ENCODE measurements at regions not wholly inside any gene's neighbourhood (a gene's known extent, or its start where the extent isn't known, plus 50 kb on each side); places are given as distances from the start of the nearest gene placed in this dataset.
"Not testable (repeated sequence)": the region's sequence is repeated elsewhere in the genome, so short reads cannot be mapped to it uniquely, and the experiment has no call there.

DNA sequence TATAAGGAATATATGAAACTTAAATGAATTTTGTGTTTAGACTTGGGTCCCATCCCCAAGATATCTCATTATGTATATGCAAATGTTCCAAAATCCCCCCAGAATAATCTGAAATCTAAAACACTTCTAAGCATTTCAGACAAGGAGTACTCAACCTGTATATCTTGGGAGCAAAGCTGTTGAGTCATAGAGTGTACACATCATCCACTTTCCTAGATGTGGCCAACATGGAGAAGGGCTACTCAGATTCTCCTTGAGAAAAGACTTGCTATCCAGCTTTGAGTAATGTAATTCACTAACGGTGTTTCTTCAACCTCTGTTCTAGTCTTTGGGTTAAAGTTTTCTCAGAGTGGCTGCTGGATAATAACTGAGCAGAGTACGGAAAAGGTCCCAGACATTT lies 215.5 kb upstream of the POU1F1 start:
- in situ Hi-C loops (cut with MboI; ENCODE audit: low pct_ligation_motif_present in 1 of 4, low pct_unique_long_range_greater_than_20kb in 1 of 4, low sequenced_read_pairs in 3 of 4): no loop called here
- WGBS, 2 donors (ENCODE audit: low coverage in 1 of 2): 86 to 91% methylated on average over 2 of the region's 2 CpGs
- H3K9me3 ChIP-seq: no peaks in the 10 kb centered on the region
- H3K4me3 ChIP-seq: no peak overlapping the region
- H3K4me1 ChIP-seq: no peaks in the 10 kb centered on the region
- intact Hi-C loops (cut with DNase I; ENCODE audit: low total_unique reads): no loop called here
- TF ChIP-seq, protein P1, sequence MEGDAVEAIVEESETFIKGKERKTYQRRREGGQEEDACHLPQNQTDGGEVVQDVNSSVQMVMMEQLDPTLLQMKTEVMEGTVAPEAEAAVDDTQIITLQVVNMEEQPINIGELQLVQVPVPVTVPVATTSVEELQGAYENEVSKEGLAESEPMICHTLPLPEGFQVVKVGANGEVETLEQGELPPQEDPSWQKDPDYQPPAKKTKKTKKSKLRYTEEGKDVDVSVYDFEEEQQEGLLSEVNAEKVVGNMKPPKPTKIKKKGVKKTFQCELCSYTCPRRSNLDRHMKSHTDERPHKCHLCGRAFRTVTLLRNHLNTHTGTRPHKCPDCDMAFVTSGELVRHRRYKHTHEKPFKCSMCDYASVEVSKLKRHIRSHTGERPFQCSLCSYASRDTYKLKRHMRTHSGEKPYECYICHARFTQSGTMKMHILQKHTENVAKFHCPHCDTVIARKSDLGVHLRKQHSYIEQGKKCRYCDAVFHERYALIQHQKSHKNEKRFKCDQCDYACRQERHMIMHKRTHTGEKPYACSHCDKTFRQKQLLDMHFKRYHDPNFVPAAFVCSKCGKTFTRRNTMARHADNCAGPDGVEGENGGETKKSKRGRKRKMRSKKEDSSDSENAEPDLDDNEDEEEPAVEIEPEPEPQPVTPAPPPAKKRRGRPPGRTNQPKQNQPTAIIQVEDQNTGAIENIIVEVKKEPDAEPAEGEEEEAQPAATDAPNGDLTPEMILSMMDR (IDR thresholded peaks at IDR 0.05): no peak
- no peak for TF ChIP-seq EP300 (IDR thresholded peaks at IDR 0.05; ENCODE audit: low read depth)
- no peak for TF ChIP-seq POLR2AphosphoS5 (IDR thresholded peaks at IDR 0.05)
- no peak for TF ChIP-seq POLR2A (IDR thresholded peaks at IDR 0.05)
- no peaks in the 10 kb centered on the region for H3K27me3 ChIP-seq
- H3K36me3 ChIP-seq: no peaks in the 10 kb centered on the region
- H3K27ac ChIP-seq: no peak overlapping the region
- DNase-seq: no peak

DNA sequence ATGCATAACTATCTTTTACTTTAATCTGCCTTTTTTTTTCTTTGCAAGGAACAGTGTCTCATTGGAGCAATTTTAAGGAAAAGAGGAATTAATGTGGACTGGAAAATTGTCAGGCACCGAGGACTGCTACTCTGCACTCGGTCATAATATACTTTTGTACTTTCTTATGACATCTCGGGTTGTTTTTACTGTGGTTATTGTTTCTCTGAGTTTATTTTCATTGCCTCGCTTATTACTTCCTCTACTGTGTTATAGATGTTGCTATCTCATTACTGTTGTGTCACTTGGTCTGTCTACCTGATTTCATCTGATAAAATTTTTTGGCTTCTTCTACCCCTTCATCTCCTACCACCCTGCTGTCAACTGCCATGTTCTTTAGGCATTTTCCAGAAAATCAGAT lies 213.5 kb upstream of the POU1F1 start:
- TF ChIP-seq POLR2A (IDR thresholded peaks at IDR 0.05) (no peak), POLR2AphosphoS5 (IDR thresholded peaks at IDR 0.05) (no peak), EP300 (IDR thresholded peaks at IDR 0.05; ENCODE audit: low read depth) (no peak)
- TF ChIP-seq, protein P1 (IDR thresholded peaks at IDR 0.05): no peak
- DNase-seq: no peak
- 31 to 43% methylated on average over 4 of the region's 4 CpGs for WGBS, 2 donors (ENCODE audit: low coverage in 1 of 2)
- in situ Hi-C loops (cut with MboI; ENCODE audit: low pct_ligation_motif_present in 1 of 4, low pct_unique_long_range_greater_than_20kb in 1 of 4, low sequenced_read_pairs in 3 of 4) (no loop called here), intact Hi-C loops (cut with DNase I; ENCODE audit: low total_unique reads) (no loop called here)
- no peak overlapping the region for H3K27ac ChIP-seq
- no peaks in the 10 kb centered on the region for H3K36me3 ChIP-seq
- no peak overlapping the region for H3K4me3 ChIP-seq
- H3K9me3 ChIP-seq: no peaks in the 10 kb centered on the region
- no peaks in the 10 kb centered on the region for H3K4me1 ChIP-seq
- H3K27me3 ChIP-seq: no peaks in the 10 kb centered on the region

DNA sequence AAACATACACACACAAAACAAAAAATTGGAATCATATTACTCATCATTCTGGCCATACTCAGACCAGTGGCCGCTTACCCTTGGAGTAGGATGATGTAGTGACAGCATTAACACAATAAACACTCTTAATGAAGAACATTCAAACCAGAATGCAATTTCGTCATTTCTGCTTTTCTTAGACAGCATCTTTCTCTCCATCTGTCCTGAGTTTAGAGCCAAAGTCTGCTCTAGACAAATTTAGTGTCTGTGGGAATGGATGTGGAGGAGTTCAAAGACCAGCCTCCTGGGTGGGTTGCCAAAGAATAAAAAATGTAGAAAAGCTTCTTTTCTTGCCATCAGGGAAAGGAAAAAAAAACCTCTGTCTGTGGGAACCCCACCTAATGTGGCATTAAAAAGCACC lies 212.4 kb upstream of the POU1F1 start:
- no peaks in the 10 kb centered on the region for H3K36me3 ChIP-seq
- in situ Hi-C loops (cut with MboI; ENCODE audit: low pct_ligation_motif_present in 1 of 4, low pct_unique_long_range_greater_than_20kb in 1 of 4, low sequenced_read_pairs in 3 of 4) (no loop called here), intact Hi-C loops (cut with DNase I; ENCODE audit: low total_unique reads) (no loop called here)
- no peak for DNase-seq
- TF ChIP-seq, protein P1 (IDR thresholded peaks at IDR 0.05): no peak
- TF ChIP-seq POLR2A (IDR thresholded peaks at IDR 0.05): no peak
- no peak for TF ChIP-seq POLR2AphosphoS5 (IDR thresholded peaks at IDR 0.05)
- no peak for TF ChIP-seq EP300 (IDR thresholded peaks at IDR 0.05; ENCODE audit: low read depth)
- 63 to 70% methylated on average over 2 of the region's 2 CpGs for WGBS, 2 donors (ENCODE audit: low coverage in 1 of 2)
- no peaks in the 10 kb centered on the region for H3K9me3 ChIP-seq
- no peak overlapping the region for H3K27ac ChIP-seq
- no peak overlapping the region for H3K4me3 ChIP-seq
- no peaks in the 10 kb centered on the region for H3K4me1 ChIP-seq
- no peaks in the 10 kb centered on the region for H3K27me3 ChIP-seq

DNA sequence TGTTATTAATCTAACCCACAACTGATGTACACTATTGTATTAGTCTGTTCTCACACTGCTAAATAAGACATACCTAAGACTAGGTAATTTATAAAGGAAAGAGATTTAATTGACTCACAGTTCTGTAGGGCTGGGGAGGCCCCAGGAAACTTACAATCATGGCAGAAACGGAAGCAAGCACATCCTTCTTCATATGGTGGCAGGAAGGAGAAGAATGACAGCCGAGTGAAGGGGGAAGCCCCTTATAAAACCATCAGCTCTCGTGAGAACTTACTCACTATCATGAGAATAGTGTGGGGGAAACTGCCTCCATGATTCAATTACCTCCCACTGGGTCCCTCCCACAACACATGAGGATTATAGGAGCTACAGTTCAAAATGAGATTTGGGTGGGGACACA lies 210.3 kb upstream of the POU1F1 start:
- in situ Hi-C loops (cut with MboI; ENCODE audit: low pct_ligation_motif_present in 1 of 4, low pct_unique_long_range_greater_than_20kb in 1 of 4, low sequenced_read_pairs in 3 of 4); H3K27me3 ChIP-seq: not testable (repeated sequence)
- 45 to 55% methylated on average over 3 of the region's 3 CpGs for whole genome bisulfite sequencing, 2 donors (ENCODE audit: low coverage in 1 of 2)

DNA sequence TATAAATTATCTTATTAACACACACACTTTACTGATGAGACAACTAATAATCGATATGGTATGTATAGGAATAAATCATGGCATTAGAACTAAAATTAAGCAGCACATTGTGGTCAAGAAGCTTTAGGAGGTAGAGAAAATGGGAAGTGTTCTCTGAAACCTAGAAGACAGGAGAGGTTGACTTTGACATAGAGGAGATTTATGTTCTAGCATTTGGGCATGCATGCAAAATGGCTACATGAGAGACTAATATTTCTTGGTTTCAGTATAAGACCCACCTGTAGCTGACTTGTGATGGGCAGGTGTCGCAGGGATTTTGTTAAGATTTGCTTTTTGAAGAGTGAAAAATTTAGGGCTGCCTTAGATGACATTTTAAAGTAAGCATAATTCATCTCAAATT lies 209.7 kb upstream of the POU1F1 start:
- Histone ChIP-seq H3K36me3 (no peaks in the 10 kb centered on the region), H3K4me3 (no peak overlapping the region), H3K27ac (no peak overlapping the region), H3K4me1 (no peaks in the 10 kb centered on the region), H3K9me3 (no peaks in the 10 kb centered on the region), H3K27me3 (no peaks in the 10 kb centered on the region)
- DNase-seq: no peak
- TF ChIP-seq EP300 (IDR thresholded peaks at IDR 0.05; ENCODE audit: low read depth): no peak
- TF ChIP-seq POLR2AphosphoS5 (IDR thresholded peaks at IDR 0.05): no peak
- TF ChIP-seq POLR2A (IDR thresholded peaks at IDR 0.05): no peak
- TF ChIP-seq, protein P1 (IDR thresholded peaks at IDR 0.05): no peak
- WGBS, 2 donors (ENCODE audit: low coverage in 1 of 2): 13 to 47% methylated on average over 2 of the region's 2 CpGs
- intact Hi-C loops (cut with DNase I; ENCODE audit: low total_unique reads): no loop called here
- in situ Hi-C loops (cut with MboI; ENCODE audit: low pct_ligation_motif_present in 1 of 4, low pct_unique_long_range_greater_than_20kb in 1 of 4, low sequenced_read_pairs in 3 of 4): no loop called here

More for the DNA sequence above, 210.3 kb upstream of the POU1F1 start:
- H3K4me3 ChIP-seq; H3K9me3 ChIP-seq; H3K36me3 ChIP-seq; DNase-seq; H3K4me1 ChIP-seq; H3K27ac ChIP-seq; intact Hi-C loops (cut with DNase I; ENCODE audit: low total_unique reads): not testable (repeated sequence)
